GM21367 (cell line): ENCODE measurements at regions not wholly inside any gene's neighbourhood (a gene's known extent, or its start where the extent isn't known, plus 50 kb on each side); places are given as distances from the start of the nearest gene placed in this dataset.
"Not testable (repeated sequence)": the region's sequence is repeated elsewhere in the genome, so short reads cannot be mapped to it uniquely, and the experiment has no call there.

Experiments used
- ATAC-seq: cut with Tn5 transposase; IDR thresholded peaks from one replicate; pipeline ENCODE4 v1.9.1; 2021; ENCODE audit not compliant: unreplicated experiment

DNA sequence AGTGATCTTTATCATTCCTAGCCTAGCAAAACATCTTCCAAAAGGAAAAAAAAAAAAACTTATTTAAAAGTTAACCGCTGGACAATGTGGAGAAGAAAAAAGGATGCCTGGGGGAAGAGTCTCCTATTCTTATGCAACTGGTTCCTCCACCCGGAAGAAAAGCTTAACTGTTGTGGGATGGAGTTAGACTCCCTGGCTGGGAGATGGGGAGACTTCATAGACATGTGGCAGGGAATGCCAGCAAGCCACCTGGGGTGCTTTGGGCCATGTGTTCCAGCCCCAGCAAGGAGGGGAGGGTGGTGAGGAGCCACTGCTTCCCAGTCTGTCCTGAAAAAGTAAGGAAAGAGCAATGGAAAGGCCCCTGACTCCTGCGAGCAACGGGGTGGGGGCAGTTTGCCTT is 119.4 kb upstream of the SPIN4 start:
- no peak for ATAC-seq

DNA sequence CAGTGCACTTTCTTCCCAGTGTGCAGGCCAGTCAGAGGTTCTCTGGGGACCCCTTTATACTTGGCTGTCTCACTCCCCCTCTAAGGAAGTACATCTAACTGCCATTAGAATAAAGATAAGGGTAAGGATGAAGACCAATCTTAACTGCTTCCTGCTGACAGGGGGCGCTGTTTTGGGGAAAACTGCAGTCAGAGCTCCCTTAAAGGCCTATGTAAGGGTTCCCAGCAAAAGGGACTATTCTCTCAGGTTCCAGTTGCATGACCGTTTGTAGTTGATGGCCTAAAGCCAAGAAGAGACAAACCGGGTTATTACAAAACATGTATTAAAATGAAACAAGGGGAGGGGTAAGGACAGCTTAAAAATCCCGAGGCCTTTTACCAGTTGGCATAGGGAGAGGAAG is 115.6 kb upstream of the SPIN4 start:
- ATAC-seq: no peak

DNA sequence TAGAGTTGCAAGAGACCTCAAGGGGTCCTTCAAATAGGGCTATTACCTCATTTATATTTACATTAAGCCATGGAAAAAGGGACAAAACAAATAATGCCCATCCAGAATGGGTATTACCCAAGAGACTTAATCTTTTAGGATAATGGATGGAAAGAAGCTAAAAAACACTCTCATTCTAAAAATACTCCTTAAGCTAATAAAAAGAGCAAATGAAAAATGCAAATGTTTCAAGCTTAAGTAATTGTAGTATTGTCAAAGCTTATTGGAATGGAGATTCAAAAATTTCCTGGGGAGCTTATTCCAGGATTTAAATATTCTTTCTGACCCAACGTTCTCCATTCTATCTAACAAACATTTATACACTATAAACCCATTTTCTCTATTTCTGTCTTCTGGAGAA is 107.8 kb upstream of the SPIN4 start:
- no peak for ATAC-seq

GRCh38 chrX:63453571-63453970 is 102.4 kb upstream of the SPIN4 start:
- ATAC-seq: no peak

GRCh38 chrX:63441717-63442116 is 90.6 kb upstream of the SPIN4 start:
- ATAC-seq: no peak

- ATAC-seq: no peak
These were observed 88.4 kb upstream of the SPIN4 start for GRCh38 chrX:63439580-63439979.

DNA sequence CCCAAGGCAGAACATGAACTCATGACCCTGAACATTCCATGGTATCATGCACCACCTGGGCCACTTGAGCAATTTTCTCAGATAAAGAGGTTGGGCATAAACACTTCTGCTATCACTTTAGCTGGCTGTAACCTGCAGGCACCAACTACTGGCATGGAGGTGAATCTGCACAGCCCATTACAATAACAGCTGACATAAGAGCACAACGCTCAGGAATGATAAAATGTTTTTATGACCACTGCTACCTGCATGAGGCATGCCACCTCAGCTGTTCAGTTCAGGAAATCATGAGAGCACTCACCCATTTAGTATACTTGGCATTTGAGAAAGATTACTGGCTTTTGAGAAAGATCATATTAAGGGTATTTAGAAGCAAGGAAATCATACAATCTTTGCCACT is 85.7 kb upstream of the SPIN4 start:
- no peak for ATAC-seq

DNA sequence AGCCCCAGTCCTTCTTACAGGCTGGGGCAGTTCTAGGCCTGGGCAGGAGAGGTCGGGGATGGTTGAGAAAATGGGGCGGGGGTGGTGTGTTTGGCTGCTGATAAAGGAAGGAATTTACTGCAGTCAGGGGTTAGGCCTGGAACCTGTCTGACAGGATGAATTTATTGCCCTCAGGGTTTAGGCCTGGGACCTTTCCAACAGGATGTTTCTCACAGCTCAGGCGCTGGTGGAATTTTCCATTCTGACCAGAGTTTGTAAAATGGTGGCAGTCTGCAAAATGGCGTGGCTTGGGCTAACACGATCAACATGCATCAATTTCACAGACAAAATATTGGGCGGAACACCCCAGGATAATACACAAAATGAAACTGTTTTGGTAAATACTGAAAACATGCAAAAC is 83.5 kb upstream of the SPIN4 start:
- no peak for ATAC-seq

DNA sequence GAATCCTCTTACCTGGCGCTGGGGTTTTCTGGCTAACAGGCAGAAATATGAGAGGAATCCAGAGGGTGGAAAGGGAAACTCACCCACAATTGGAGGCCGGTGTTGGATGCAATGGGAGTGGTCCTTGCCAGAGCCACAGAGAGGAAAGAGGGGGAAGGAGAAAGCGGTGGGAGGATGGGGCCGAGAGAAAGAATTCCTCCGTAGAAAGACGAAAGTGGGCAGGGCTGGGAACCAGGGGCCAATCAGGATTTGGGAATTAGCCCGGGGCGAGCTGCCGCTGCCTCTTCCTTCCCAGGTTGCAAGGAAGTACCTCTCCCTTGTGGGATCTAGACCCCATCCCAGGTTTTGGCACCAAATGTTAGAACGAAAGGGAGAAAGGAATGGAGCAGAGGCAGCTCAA is 83.1 kb upstream of the SPIN4 start:
- ATAC-seq: no peak

DNA sequence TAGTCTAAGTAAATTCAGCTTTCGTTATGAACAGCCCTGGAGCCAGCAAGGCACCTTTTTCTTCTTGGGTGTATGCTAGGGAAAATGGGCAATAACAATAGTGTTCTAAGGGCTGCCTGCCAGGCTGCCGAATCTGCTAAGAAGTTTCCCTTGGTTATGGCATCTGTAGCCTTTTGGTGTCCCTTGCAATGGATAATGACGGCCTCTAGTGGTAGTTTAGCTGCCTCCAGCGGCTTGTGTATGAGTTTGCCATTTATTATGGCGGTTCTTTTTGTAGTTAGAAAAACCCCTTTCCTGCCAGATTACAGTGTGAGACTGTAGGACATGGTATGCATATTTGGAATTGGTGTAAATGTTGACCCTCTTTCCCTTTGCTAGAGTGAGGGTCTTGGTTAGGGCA is 78.9 kb upstream of the SPIN4 start:
- ATAC-seq: no peak

DNA sequence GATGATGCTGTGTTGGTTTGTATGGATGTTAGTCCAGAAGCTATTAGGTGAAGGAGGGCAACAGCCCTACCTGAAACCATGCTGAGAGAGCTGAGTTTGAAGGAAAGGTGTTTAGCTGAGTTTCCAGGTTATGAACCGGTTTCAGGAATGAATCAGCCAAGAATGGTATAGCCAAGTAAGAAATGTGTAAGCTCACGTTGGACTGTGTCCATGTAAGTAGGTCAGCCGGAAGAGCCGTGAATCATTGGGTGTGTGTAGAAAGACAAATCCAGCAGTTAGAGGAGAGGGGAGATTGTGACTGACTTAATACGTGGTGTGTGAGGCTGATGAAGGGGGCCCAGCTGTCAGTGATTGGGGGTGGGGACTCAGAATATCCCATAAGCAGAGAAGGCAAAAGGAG is 77.2 kb upstream of the SPIN4 start:
- ATAC-seq: no peak

DNA sequence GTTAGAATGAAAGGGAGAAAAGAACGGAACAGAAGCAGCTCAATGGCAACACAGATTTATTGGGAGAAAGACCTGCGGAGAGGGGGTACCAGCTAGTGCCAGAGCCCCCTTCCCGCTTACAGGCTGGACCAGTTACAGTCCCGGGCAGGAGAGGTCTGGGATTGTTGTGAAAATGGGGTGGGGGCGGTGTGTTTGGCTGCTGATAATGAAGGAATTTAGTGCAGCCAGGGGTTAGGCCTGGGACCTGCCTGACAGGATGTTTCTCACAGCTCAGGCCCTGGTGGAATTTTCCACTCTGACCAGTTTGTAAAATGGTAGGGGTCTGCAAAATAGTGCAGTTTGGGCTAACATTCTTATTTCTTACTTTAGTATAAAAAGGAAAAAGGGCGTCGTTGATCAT is 75.4 kb upstream of the SPIN4 start:
- ATAC-seq: no peak

GRCh38 chrX:63424063-63424462 is 72.9 kb upstream of the SPIN4 start:
- ATAC-seq: no peak

- no peak for ATAC-seq
These were observed 70.3 kb upstream of the SPIN4 start for GRCh38 chrX:63421411-63421810.

GRCh38 chrX:63418211-63418610 is 67.1 kb upstream of the SPIN4 start:
- no peak for ATAC-seq

DNA sequence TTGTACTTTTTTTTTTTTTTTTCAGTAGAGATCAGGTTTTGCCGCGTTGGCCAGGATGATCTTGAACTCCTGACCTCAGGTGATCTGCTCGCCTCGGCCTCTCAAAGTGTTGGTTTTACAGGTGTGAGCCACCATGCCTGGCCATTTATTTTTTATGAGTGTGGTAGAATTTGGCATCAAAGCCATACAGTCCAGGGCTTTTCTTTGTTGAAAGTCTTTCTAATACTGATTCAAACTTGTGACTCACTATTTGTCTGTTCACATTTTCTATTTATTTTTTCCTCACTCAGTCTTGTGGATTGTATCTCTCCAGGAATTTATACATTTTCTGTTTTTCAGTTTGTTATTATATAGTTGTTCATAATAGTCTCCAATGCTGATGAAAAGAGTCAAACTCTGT is 66.5 kb upstream of the SPIN4 start:
- ATAC-seq: no peak

DNA sequence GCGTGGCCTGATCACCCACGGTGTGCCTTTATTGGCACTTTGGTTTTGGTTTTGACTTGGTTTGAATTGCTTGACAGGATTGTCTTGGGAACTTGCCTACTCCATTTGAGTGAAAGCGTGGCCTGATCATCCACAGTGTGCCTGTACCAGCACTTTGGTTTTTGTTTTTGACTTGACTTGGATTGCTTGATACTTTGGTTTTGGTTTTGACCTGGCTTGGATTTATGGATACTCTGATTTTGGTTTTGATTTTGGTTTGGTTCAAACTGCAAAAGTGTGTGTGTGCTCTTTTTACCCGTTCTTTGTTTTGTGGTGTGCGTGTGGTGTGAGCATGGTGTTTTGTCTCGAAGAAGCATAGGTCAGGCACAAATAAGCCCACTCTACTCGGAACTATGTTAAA is 58.8 kb upstream of the SPIN4 start:
- not testable (repeated sequence) for ATAC-seq

DNA sequence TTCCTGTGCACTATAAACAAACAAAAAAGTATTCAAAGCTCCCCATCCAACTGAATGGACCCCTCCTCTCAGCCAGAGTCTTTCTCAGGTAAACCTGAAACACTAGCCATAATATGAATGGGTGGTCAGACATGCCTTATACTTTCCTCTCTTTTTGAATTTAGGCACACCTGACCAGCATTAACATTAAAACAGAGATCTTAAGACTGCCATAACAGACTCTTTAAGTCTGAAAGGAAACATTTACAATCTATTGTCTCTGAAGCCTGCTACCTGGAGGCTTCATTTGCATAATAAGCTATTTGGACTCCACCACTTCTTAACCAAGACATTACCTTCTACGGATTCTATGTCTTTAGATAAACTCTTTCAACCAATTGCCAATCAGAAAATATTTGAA is 56.9 kb upstream of the SPIN4 start:
- no peak for ATAC-seq

GRCh38 chrX:63404332-63404731 is 53.2 kb upstream of the SPIN4 start:
- no peak for ATAC-seq

DNA sequence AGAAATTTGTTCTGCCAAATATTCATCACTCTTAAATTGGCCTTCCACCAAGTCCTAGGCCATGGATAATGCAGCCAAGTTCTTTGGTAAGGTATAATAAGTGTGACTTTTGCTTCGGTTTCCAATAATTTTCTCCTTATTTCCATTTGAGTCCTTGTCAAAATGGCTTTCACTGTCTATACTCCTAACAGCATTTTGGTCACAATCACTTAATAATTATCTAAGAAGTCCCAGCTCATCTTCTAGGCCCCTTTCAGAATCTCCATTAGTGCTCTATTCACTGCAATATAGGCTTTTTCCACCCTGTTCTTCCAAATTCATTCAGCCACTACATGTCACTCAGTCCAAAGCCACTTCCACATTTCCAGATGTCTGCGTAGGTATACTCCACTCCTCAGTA is 51.0 kb upstream of the SPIN4 start:
- ATAC-seq: no peak
